ENCODE measurements at regions not wholly inside any gene's neighbourhood (a gene's known extent, or its start where the extent isn't known, plus 50 kb on each side); places are given as distances from the start of the nearest gene placed in this dataset.

- Histone ChIP-seq H3K36me3 (ENCODE audit: control insufficient read depth in 2 of 4, insufficient read depth in 4 of 4, low read length in 3 of 4) (no peaks in the 10 kb centered on the region), H4K8ac (ENCODE audit: extremely low read depth, insufficient read depth, low read length) (no peak overlapping the region), H4K91ac (replicated peaks; ENCODE audit: insufficient read length, low read length) (no peak overlapping the region), H3K4me2 (ENCODE audit: insufficient read depth in 1 of 2, low read depth in 2 of 2, low read length in 2 of 2) (no peak overlapping the region), H3K23me2 (ENCODE audit: low read depth, low read length) (no peaks in the 10 kb centered on the region), H2AFZ (ENCODE audit: low read length) (no peak overlapping the region), H3K4ac (replicated peaks; ENCODE audit: insufficient read length, low read depth, low read length) (no peak overlapping the region), H3K9me3 (ENCODE audit: insufficient read depth in 2 of 2, low read depth in 1 of 2, low read length in 1 of 2) (0 out of 4 replicates have a peak, but pooled peaks cover 0 to 8% of the 10 kb centered on the region in 2 experiments), H3K79me1 (ENCODE audit: low read depth, low read length) (no peaks in the 10 kb centered on the region), H3K27me3 (replicated peaks in 1 of 4; ENCODE audit: control insufficient read depth in 3 of 4, extremely low read depth in 1 of 4, insufficient read depth in 3 of 4, low read length in 3 of 4) (no peaks in the 10 kb centered on the region), H3K79me2 (ENCODE audit: control insufficient read depth in 1 of 2, insufficient read depth in 2 of 2, low read length in 2 of 2) (no peaks in the 10 kb centered on the region), H3K4me3 (ENCODE audit: extremely low read depth in 1 of 4, insufficient read depth in 2 of 4, low read depth in 3 of 4, low read length in 4 of 4) (no peak overlapping the region), H4K5ac (ENCODE audit: insufficient read length, low read depth, low read length) (no peak overlapping the region), H2BK12ac (ENCODE audit: low read depth, low read length) (no peak overlapping the region), H2BK120ac (replicated peaks; ENCODE audit: low read depth, low read length) (no peak overlapping the region), H3K56ac (replicated peaks; ENCODE audit: insufficient read length, low read depth, low read length) (no peak overlapping the region), H2BK5ac (ENCODE audit: low read depth, low read length) (no peak overlapping the region), H3K9ac (replicated peaks in 1 of 4; ENCODE audit: extremely low read depth in 1 of 4, low read depth in 3 of 4, low read length in 3 of 4) (no peak overlapping the region), H3K4me1 (replicated peaks in 1 of 4; ENCODE audit: control insufficient read depth in 3 of 4, insufficient read depth in 4 of 4, low read length in 3 of 4) (peaks cover 0 to 3% (median 0%) of the 10 kb centered on the region in 4 experiments; a peak in 1 of 7 replicates), H3K18ac (ENCODE audit: extremely low read depth, low read length) (no peak overlapping the region), H2BK20ac (ENCODE audit: low read length) (no peak overlapping the region), H2AK5ac (ENCODE audit: low read depth, low read length) (no peak overlapping the region), H2BK15ac (ENCODE audit: low read length) (no peak overlapping the region), H3K27ac (ENCODE audit: low read depth, low read length) (no peak overlapping the region), H3K23ac (ENCODE audit: insufficient read length) (no peak overlapping the region), H3K14ac (ENCODE audit: insufficient read length) (no peak overlapping the region), H4K20me1 (replicated peaks in 1 of 2; ENCODE audit: control insufficient read depth in 1 of 2, insufficient read depth in 2 of 2, low read length in 2 of 2) (no peaks in the 10 kb centered on the region)
- FAIRE-seq (no peak), DNase-seq (ENCODE audit: low read depth in 1 of 2, low spot score in 2 of 2) (no peak)
- WGBS, 2 experiments (ENCODE audit: extremely low coverage in 1 of 2, insufficient coverage in 1 of 2, insufficient read length in 1 of 2, insufficient replicate concordance in 2 of 2, low coverage in 1 of 2, low lambda C conversion rate in 2 of 2, missing lambda C conversion rate in 1 of 2) = 94% methylated on average over 2 of the region's 2 CpGs; no CpG with 5 or more reads in 1 of the 2 experiments
- POLR2A ChIA-PET (ENCODE audit: partially characterized antibody) = no interaction called here
- CTCF ChIA-PET (ENCODE audit: partially characterized antibody) = no interaction called here
- TF ChIP-seq CHD1 (IDR thresholded peaks at IDR 0.05; ENCODE audit: low read depth, low read length) (no peak), RNF2 (IDR thresholded peaks at IDR 0.05; ENCODE audit: borderline replicate concordance, low read depth, low read length, missing control alignments, poor library complexity, severe bottlenecking) (no peak), TEAD4 (IDR thresholded peaks at IDR 0.05; ENCODE audit: low read depth, low read length) (no peak), SIN3A (conservative IDR thresholded peaks at IDR 0.05 in 1 of 2, IDR thresholded peaks at IDR 0.05 in 1 of 2; ENCODE audit: low read depth in 1 of 2, low read length in 2 of 2) (no peak), BCL11A (IDR thresholded peaks at IDR 0.05; ENCODE audit: low read depth in 2 of 2, low read length in 2 of 2) (no peak), TCF12 (IDR thresholded peaks at IDR 0.05; ENCODE audit: low read depth, low read length) (no peak), RFX5 (IDR thresholded peaks at IDR 0.05; ENCODE audit: borderline replicate concordance, low read depth, low read length) (no peak), BRCA1 (IDR thresholded peaks at IDR 0.05; ENCODE audit: low read depth, low read length) (no peak), NRF1 (IDR thresholded peaks at IDR 0.05; ENCODE audit: low read depth, low read length) (no peak), ZNF274 (IDR thresholded peaks at IDR 0.05; ENCODE audit: borderline replicate concordance, extremely low read depth, low read length) (no peak), HDAC2 (IDR thresholded peaks at IDR 0.05; ENCODE audit: borderline replicate concordance in 1 of 2, low read depth in 2 of 2, low read length in 2 of 2) (no peak), CBX8 (IDR thresholded peaks at IDR 0.05; ENCODE audit: borderline replicate concordance, low read depth, low read length) (no peak), SRF (IDR thresholded peaks at IDR 0.05; ENCODE audit: low read depth, low read length) (no peak)
These were observed 279.3 kb downstream of the TMX3 start for GRCh38 chr18:68435581-68435980.
